ENCODE measurements at regions not wholly inside any gene's neighbourhood (a gene's known extent, or its start where the extent isn't known, plus 50 kb on each side); places are given as distances from the start of the nearest gene placed in this dataset.

GRCh38 chr1:87278825-87279535 is 49.7 kb upstream of the LMO4 start:
- Histone ChIP-seq H3K36me3 (no peaks in the 10 kb centered on the region), H3K4me3 (no peak overlapping the region), H3K9me3 (replicated peaks) (no peaks in the 10 kb centered on the region), H3K4me1 (peaks cover 15% of the 10 kb centered on the region), H3K27me3 (ENCODE audit: low read depth) (no peaks in the 10 kb centered on the region), H3K27ac (replicated peaks) (peak overlapping the region; percentile 81)
- peak; percentile 25 for DNase-seq
- no peak for TF ChIP-seq CTCF (IDR thresholded peaks at IDR 0.05; ENCODE audit: borderline replicate concordance)
- intact Hi-C loops (cut with micrococcal nuclease), result no loop called here
